ENCODE measurements at regions not wholly inside any gene's neighbourhood (a gene's known extent, or its start where the extent isn't known, plus 50 kb on each side); places are given as distances from the start of the nearest gene placed in this dataset.

DNA sequence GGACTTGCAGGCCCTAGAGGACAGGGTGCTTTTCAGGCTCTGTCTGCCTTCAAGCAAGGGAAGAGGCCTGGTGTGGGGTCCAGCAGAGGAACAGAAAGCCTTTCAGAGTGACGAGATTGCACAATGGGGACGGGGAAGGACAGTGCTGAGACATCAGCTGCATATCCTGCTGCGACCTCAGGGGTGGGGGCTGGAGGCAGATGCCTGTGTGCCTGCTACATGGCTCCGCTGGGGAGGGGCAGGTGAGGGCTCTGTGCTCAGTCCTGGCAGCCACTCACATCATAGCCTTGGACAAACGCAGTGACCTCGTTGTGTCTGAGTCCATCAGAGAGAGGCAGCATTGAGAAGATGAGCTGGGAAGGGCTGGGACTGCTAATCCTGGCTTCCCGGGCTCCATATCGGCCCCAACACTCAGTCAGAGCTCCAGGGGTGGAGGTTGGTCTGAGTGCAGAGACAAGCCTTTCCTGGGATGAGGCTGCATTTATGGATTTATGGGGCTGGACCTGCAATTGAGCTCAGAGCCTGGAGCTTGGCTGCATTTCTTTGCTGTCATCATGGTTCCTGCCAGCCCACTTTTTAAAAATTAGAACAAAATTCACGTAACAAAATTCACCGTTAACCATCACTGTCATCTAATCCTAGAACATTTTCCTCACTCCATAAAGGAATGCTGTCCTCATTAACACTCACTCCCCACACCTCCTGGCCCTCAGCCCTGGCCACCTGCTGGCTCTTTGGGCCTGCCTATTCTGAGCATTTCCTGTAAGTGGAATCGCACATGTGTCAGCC is 196.9 kb upstream of the SLC24A3 start:
- H2BK120ac ChIP-seq (replicated peaks; ENCODE audit: low read depth, low read length) = no peak overlapping the region
- no peak overlapping the region for H2BK12ac ChIP-seq (ENCODE audit: low read depth, low read length)
- no peak overlapping the region for H3K14ac ChIP-seq (ENCODE audit: insufficient read length)
- no peaks in the 10 kb centered on the region for H3K79me1 ChIP-seq (ENCODE audit: low read depth, low read length)
- POLR2A ChIA-PET (ENCODE audit: partially characterized antibody) = no interaction called here
- H3K27me3 ChIP-seq (replicated peaks in 1 of 4; ENCODE audit: control insufficient read depth in 3 of 4, extremely low read depth in 1 of 4, insufficient read depth in 3 of 4, low read length in 3 of 4) = no peaks in the 10 kb centered on the region
- H3K4me2 ChIP-seq (ENCODE audit: insufficient read depth in 1 of 2, low read depth in 2 of 2, low read length in 2 of 2) = no peak overlapping the region
- H3K18ac ChIP-seq (ENCODE audit: extremely low read depth, low read length) = no peak overlapping the region
- H3K9ac ChIP-seq (replicated peaks in 1 of 4; ENCODE audit: extremely low read depth in 1 of 4, low read depth in 3 of 4, low read length in 3 of 4) = no peak overlapping the region
- FAIRE-seq (no peak), DNase-seq (ENCODE audit: low read depth in 1 of 2, low spot score in 2 of 2) (peak in 1 of 2 experiments; percentile 34)
- no peak overlapping the region for H3K23ac ChIP-seq (ENCODE audit: insufficient read length)
- no peak overlapping the region for H4K5ac ChIP-seq (ENCODE audit: insufficient read length, low read depth, low read length)
- H2BK15ac ChIP-seq (ENCODE audit: low read length) = no peak overlapping the region
- H3K23me2 ChIP-seq (ENCODE audit: low read depth, low read length) = no peaks in the 10 kb centered on the region
- H4K20me1 ChIP-seq (replicated peaks in 1 of 2; ENCODE audit: control insufficient read depth in 1 of 2, insufficient read depth in 2 of 2, low read length in 2 of 2) = no peaks in the 10 kb centered on the region
- no peak for TF ChIP-seq BCL11A (IDR thresholded peaks at IDR 0.05; ENCODE audit: low read depth in 2 of 2, low read length in 2 of 2)
- no peak for TF ChIP-seq NANOG (IDR thresholded peaks at IDR 0.05; ENCODE audit: insufficient read depth, low read depth, low read length, poor library complexity, severe bottlenecking)
- TF ChIP-seq BACH1 (IDR thresholded peaks at IDR 0.05; ENCODE audit: low read length) = no peak
- TF ChIP-seq SP1 (IDR thresholded peaks at IDR 0.05; ENCODE audit: low read depth, low read length) = no peak
- no peak for TF ChIP-seq RAD21 (IDR thresholded peaks at IDR 0.05 in 1 of 2, conservative IDR thresholded peaks at IDR 0.05 in 1 of 2; ENCODE audit: low read depth in 2 of 2, low read length in 2 of 2)
- H4K8ac ChIP-seq (ENCODE audit: extremely low read depth, insufficient read depth, low read length) = no peak overlapping the region
- WGBS, 2 experiments (ENCODE audit: extremely low coverage in 1 of 2, insufficient coverage in 1 of 2, insufficient read length in 1 of 2, insufficient replicate concordance in 2 of 2, low coverage in 1 of 2, low lambda C conversion rate in 2 of 2, missing lambda C conversion rate in 1 of 2) = 94% methylated on average over 11 of the region's 11 CpGs; no CpG with 5 or more reads in 1 of the 2 experiments
- no peak overlapping the region for H3K4me3 ChIP-seq (ENCODE audit: extremely low read depth in 1 of 4, insufficient read depth in 2 of 4, low read depth in 3 of 4, low read length in 4 of 4)
- no peak overlapping the region for H3K27ac ChIP-seq (ENCODE audit: low read depth, low read length)
- no peak overlapping the region for H2BK20ac ChIP-seq (ENCODE audit: low read length)
- no peaks in the 10 kb centered on the region for H3K9me3 ChIP-seq (ENCODE audit: insufficient read depth in 2 of 2, low read depth in 1 of 2, low read length in 1 of 2)
- no peak overlapping the region for H3K4ac ChIP-seq (replicated peaks; ENCODE audit: insufficient read length, low read depth, low read length)
- no peak overlapping the region for H3K56ac ChIP-seq (replicated peaks; ENCODE audit: insufficient read length, low read depth, low read length)
- CTCF ChIA-PET (ENCODE audit: partially characterized antibody) = interaction anchor here (1.2 to 1.9 kb wide), 3 partner anchors 9 to 32 kb away, joined by 4 to 7 read pairs (median 5); no protein-coding TSS in a partner anchor
- no peak overlapping the region for H2AFZ ChIP-seq (ENCODE audit: low read length)
- H2BK5ac ChIP-seq (ENCODE audit: low read depth, low read length) = peak overlapping the region; percentile 12; the same call in 1 of the 2 replicates
- peaks cover 0 to 5% (median 2%) of the 10 kb centered on the region in 4 experiments; a peak in 3 of 7 replicates for H3K4me1 ChIP-seq (replicated peaks in 1 of 4; ENCODE audit: control insufficient read depth in 3 of 4, insufficient read depth in 4 of 4, low read length in 3 of 4)
- no peaks in the 10 kb centered on the region for H3K79me2 ChIP-seq (ENCODE audit: control insufficient read depth in 1 of 2, insufficient read depth in 2 of 2, low read length in 2 of 2)
- no peaks in the 10 kb centered on the region for H3K36me3 ChIP-seq (ENCODE audit: control insufficient read depth in 2 of 4, insufficient read depth in 4 of 4, low read length in 3 of 4)
- no peak overlapping the region for H2AK5ac ChIP-seq (ENCODE audit: low read depth, low read length)
- no peak overlapping the region for H4K91ac ChIP-seq (replicated peaks; ENCODE audit: insufficient read length, low read length)

Measured in H1 (cell line).